ENCODE measurements at regions not wholly inside any gene's neighbourhood (a gene's known extent, or its start where the extent isn't known, plus 50 kb on each side); places are given as distances from the start of the nearest gene placed in this dataset.

GRCh38 chr12:23262670-23263069 is 637.7 kb downstream of the ETNK1 start:
- no peak overlapping the region for H3K4me3 ChIP-seq (ENCODE audit: insufficient read depth, low read depth, low read length)
- H4K5ac ChIP-seq (ENCODE audit: low read depth, low read length) = no peak overlapping the region
- no peak overlapping the region for H2BK20ac ChIP-seq (ENCODE audit: low read depth, low read length)
- ChIA-PET POLR2A (ENCODE audit: unreplicated experiment) (no interaction called here), CTCF (no interaction called here)
- H3K27ac ChIP-seq (ENCODE audit: insufficient read depth, low read length) = no peak overlapping the region
- no peak overlapping the region for H3K9ac ChIP-seq (ENCODE audit: low read depth, low read length)
- TF ChIP-seq FOS (IDR thresholded peaks at IDR 0.05; ENCODE audit: low read depth, low read length) (no peak), RCOR1 (IDR thresholded peaks at IDR 0.05; ENCODE audit: insufficient replicate concordance, low read length) (no peak), USF2 (IDR thresholded peaks at IDR 0.05; ENCODE audit: low read depth, low read length) (no peak), RAD21 (IDR thresholded peaks at IDR 0.05; ENCODE audit: low read length) (no peak), CTCF (conservative IDR thresholded peaks at IDR 0.05; ENCODE audit: low read depth, low read length) (no peak), ELK1 (IDR thresholded peaks at IDR 0.05; ENCODE audit: borderline replicate concordance, low read depth, low read length) (no peak), MAZ (IDR thresholded peaks at IDR 0.05; ENCODE audit: borderline replicate concordance, low read depth, low read length) (no peak), POLR2A (IDR thresholded peaks at IDR 0.05; ENCODE audit: low read depth, low read length) (no peak), BHLHE40 (IDR thresholded peaks at IDR 0.05; ENCODE audit: low read depth, low read length) (no peak), SMC3 (IDR thresholded peaks at IDR 0.05; ENCODE audit: low read depth, low read length) (no peak), MXI1 (IDR thresholded peaks at IDR 0.05; ENCODE audit: borderline replicate concordance, low read depth, low read length) (no peak), CHD1 (IDR thresholded peaks at IDR 0.05; ENCODE audit: low read depth, low read length) (no peak), MAFK (IDR thresholded peaks at IDR 0.05; ENCODE audit: low read depth, low read length) (no peak), RFX5 (IDR thresholded peaks at IDR 0.05; ENCODE audit: low read depth, low read length) (no peak), NFE2L2 (IDR thresholded peaks at IDR 0.05; ENCODE audit: low read depth, low read length) (no peak), CEBPB (IDR thresholded peaks at IDR 0.05; ENCODE audit: low read depth, low read length) (no peak)
- H3K27me3 ChIP-seq (ENCODE audit: control insufficient read depth, insufficient read depth, low read length) = no peaks in the 10 kb centered on the region
- H3K4ac ChIP-seq (ENCODE audit: low read depth, low read length) = no peak overlapping the region
- H3K4me2 ChIP-seq (ENCODE audit: low read depth, low read length) = no peak overlapping the region
- intact Hi-C loops (cut with micrococcal nuclease) = no loop called here
- no peak overlapping the region for H2AK9ac ChIP-seq (replicated peaks; ENCODE audit: low read depth, low read length, poor library complexity)
- H3K36me3 ChIP-seq (ENCODE audit: control insufficient read depth, insufficient read depth, low read length) = no peaks in the 10 kb centered on the region
- no peak overlapping the region for H3K56ac ChIP-seq (ENCODE audit: extremely low read depth, insufficient read depth, low read length)
- H4K8ac ChIP-seq (ENCODE audit: low read depth in 2 of 2, low read length in 2 of 2) = no peak overlapping the region
- H4K91ac ChIP-seq (ENCODE audit: insufficient read depth, low read depth, low read length) = no peak overlapping the region
- H3K18ac ChIP-seq (ENCODE audit: low read depth, low read length) = no peak overlapping the region
- H2BK120ac ChIP-seq (ENCODE audit: low read depth, low read length) = no peak overlapping the region
- no peak overlapping the region for H2AK5ac ChIP-seq (ENCODE audit: low read depth, low read length)
- H3K4me1 ChIP-seq (ENCODE audit: control insufficient read depth, insufficient read depth, low read length) = no peaks in the 10 kb centered on the region
- no CpG with 5 or more reads among the region's 4 CpGs for WGBS, 2 experiments (ENCODE audit: extremely low coverage in 2 of 2, insufficient read length in 1 of 2)
- no peak overlapping the region for H3K23ac ChIP-seq (ENCODE audit: low read depth, low read length)
- no peak overlapping the region for H2BK5ac ChIP-seq (ENCODE audit: low read depth, low read length, poor library complexity, severe bottlenecking)
- no peak overlapping the region for H2AFZ ChIP-seq (replicated peaks; ENCODE audit: low read length, poor library complexity)
- H3K9me1 ChIP-seq (ENCODE audit: insufficient read depth, low read length) = no peaks in the 10 kb centered on the region
- DNase-seq (no peak), ATAC-seq (ENCODE audit: low read depth) (no peak)
- H3K9me3 ChIP-seq (ENCODE audit: control insufficient read depth, insufficient read depth, low read length) = no peaks in the 10 kb centered on the region
- no peaks in the 10 kb centered on the region for H3K79me1 ChIP-seq (ENCODE audit: low read depth in 1 of 2, low read length in 2 of 2)
- dilution Hi-C loops (cut with HindIII; ENCODE audit: low sequenced_read_pairs, unreplicated experiment) = no loop called here
- in situ Hi-C loops (cut with MboI; ENCODE audit: low sequenced_read_pairs) = no loop called here
- BruUV-seq (replicated peaks) = no TSS peak
- H3K14ac ChIP-seq (replicated peaks; ENCODE audit: low read depth, low read length) = no peak overlapping the region
- no peaks in the 10 kb centered on the region for H4K20me1 ChIP-seq (ENCODE audit: insufficient read depth, low read length)
- H2BK15ac ChIP-seq (ENCODE audit: low read depth, low read length) = no peak overlapping the region
